Suppressor macrophage (primary cell): ENCODE measurements at regions not wholly inside any gene's neighbourhood (a gene's known extent, or its start where the extent isn't known, plus 50 kb on each side); places are given as distances from the start of the nearest gene placed in this dataset.
A peak's percentile ranks its signal among the peaks of the same experiment; 100 is the strongest.
"Not testable (repeated sequence)": the region's sequence is repeated elsewhere in the genome, so short reads cannot be mapped to it uniquely, and the experiment has no call there.

Experiments used
- DNase-seq, 4 experiments: peaks; one replicate each; pipeline ENCODE4 v3.0.0-alpha.2; 2020 to 2022

DNA sequence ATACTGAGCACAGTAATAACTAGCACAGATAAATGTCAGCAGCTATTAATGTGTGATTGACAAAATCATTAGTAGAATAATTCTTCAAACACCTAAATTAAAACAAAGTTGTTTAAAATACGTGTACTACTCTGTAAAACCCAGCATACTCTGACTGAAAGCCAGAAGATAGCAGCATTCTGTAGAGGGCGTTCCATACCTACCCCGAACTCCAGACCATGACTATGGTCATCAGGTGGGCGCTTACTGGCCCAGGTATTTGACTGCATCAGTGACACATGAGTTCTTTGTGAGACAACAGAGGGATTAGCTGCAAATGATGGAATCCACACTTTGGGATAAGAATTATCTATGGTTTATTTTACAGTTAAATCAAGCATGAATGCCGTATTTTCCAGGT lies 139.7 kb upstream of the POGK start:
- no peak for DNase-seq

DNA sequence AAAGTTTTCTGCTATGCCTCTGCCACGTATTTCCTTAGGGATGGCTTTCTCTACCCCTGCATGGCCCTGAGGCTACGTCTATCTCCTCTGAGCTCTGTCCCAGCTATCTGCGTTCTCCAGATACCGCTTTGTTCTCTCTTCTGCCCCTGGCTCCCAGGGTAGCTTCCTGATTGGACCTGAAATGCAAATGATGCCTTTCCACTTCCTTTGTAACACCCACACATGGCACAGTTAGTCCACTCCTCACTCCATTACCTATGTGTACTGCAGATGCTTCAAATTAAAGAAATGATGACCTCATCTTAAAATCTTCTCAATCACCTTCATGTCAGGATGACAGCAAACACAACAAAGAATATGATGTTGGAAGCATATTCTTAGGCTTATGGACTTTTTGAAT lies 138.6 kb upstream of the POGK start:
- DNase-seq = no peak

DNA sequence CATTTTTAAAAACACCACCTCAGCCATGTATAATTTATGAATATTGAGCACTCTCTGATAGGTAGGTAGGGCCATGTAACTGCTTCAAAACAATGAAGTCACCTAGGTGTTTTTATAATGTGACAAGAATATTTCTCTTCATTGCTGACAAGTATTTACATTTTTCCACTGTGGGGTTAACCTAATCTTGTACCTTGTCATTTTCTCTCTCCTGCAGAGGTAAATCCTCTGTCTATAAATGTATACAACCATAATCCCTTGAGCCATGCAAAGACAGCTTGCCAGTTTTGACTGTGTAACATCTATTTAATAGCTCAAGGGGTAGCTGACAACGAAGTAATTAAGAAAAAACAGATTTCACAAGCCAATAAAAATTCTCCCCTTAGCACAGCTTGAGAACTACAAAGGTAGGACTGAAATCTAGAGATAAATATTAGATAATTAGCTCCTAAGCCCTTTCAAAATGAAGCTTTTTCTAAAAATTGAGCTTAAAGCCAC lies 137.6 kb upstream of the POGK start:
- no peak for DNase-seq

DNA sequence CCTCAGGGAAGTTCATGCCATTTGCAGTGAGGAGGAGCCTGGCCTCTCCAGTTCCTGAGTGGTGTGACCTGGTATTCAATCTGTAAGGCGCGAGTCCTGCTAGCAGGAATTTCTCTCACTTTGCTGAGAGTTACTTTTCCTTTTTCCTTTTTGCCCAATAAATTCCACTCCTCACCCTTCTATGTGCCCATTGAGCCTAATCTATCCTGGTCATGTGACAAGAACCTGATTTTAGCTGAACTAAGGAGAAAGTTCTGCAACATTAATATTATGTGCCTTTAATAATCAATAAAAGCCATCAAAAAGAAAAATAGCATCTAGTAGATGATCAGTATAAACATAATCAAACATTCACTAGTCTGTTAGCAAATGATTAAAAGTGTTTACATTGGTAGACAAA lies 136.1 kb upstream of the POGK start:
- DNase-seq = no peak

DNA sequence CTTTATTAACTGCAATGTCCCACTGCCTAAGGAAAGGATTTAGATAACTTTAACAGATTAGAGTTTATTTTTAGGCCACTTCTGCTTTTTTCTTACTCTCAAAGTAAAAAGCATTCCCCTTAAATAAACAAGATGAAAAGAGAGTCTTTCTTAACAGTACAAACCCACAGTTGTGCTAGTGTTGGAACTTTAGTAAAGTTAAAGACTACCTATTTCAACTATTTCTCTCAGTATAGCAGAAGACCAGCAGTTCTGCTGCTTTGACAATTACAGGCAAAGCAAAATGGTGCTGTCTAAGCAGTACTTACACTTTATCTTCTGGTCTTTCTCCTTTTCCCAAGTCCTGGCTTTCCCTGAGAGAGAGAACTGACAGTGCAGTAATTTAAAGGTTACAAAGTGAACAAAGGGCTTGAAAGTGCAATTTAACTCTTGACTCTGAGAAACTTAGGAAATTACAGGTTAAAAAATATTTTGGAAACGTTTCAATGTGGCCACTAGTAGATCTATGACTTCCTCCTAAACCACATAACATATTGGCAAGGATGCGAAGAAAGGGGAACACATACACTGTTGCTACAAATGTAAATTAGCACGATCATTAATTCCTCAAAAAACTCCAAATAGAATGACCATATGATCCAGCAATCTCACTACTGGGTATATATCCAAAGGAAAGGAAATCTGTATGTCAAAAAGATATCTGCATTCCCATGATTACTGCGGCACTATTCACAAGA lies 135.4 kb upstream of the POGK start:
- no peak for DNase-seq

DNA sequence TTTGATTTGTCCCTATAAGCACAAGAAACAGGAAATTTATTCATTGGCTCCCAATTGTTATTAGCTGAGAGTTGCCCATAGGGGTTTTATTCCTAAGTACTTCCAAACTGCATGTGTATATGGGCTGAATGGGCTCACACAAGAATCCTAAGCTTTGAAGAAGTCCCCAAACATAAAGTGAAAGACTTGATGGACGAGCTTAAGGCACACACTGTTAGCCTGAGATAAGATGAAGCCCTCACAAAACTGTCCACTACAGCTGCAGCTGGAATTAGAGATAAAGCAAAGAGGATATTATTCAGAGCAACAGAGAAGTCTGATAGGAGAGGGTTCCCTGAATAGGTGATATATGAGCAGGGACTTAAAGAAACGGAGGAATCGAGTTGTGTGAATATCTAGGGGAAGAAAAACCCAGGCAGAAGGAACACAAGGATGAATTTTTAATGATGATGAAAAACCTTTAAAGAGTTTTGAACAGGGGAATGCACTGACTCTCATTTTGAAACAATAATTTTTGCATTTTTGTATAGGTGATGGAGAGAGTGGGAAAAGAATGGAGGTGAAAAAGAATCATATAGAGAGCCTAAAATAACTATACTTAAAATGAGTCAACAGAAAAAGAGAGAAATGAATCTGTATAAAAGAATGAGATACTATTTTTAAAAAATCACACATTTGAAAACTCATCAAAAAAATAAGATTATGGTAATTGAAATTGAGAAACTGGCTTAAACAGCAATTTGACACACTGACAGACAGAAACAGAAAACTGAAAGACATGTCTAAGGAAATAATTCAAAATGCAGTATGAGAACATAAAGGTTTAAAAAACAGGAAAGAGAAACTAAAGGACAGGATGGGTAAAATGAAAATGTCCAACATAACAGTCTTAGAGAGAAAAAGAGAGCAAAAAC lies 133.6 kb upstream of the POGK start:
- DNase-seq = no peak

DNA sequence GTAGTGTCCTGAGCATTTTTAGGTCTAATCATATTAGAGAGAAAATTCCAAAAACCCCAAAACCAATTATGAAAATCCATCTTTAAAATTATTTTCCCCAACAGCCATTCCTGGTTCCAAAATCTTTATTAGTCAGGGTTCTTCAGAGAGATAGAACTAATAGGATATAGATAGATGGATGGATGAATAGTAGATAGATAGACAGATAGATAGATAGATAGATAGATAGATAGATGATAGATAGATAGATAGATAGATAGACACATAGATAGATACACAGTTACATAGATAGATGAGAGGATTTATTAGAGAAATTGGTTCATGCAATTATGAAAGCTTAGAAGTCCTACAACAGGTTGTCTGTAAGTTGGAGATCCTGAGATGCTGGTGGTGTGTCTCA lies 122.7 kb upstream of the POGK start:
- DNase-seq = no peak

DNA sequence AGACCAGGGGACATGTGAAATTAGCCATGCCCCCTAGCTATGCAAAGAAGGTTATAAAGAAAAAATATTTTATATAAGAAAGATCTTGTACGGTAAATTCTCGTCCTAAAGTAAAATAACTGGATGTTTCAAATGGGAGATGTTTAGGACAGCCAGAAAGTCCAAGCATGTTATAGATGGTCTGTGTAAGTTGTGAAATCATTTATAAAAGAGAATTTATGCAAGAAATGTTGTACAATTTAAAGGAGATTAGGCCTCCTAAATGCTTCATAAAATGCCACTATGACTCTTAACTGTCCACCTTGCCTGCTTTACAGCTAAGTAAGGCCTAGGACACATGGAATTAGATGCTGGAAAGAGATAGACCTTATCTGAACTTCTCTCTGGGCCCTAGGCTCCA lies 118.1 kb upstream of the POGK start:
- no peak for DNase-seq

DNA sequence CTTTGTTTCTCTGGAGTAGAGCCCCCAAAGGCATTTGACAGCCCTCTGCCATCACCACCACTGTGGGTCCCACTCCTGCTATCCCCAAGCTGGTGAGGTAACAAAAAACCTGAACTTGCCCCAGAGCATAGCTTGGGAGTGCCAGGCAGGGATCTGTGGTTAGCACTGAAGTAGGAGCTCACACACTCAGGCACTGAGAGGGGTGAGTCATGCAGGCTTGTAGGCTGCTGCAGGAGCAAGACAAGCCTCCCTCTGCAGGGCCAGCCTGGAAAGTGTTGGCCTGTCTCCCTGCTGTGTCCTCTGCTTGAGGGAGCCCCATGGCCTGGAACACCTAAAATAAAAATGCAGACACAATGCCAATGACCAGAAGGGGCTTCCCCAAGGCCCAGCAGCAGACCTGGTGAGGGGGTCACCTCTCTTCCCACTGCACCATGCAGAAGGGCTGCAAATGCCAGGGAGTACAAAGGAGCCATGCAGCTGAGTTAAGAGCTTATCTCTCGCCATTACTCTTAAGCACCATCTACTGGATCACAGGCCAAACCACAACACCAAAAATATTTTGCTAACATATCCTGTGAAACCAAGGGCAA lies 108.9 kb upstream of the POGK start:
- DNase-seq = no peak

DNA sequence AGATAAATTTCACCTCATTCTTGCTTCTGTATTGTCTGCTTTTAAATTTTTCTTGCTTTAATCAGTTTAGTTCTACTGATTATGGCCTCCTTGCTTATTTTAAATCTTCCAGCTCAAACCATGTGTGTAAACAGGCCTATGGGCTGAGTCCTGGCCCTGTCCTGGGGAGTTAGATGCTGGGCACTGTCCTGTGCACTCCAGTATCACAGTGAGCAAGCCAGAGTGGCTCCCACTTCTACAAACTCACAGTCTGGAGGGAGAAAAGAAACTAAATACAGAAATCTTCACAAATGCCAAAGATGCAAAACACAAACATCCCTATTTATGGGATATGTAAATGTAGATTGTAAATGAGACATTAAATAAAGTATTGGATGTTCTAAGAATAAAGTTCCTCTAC lies 101.1 kb upstream of the POGK start:
- DNase-seq = no peak

DNA sequence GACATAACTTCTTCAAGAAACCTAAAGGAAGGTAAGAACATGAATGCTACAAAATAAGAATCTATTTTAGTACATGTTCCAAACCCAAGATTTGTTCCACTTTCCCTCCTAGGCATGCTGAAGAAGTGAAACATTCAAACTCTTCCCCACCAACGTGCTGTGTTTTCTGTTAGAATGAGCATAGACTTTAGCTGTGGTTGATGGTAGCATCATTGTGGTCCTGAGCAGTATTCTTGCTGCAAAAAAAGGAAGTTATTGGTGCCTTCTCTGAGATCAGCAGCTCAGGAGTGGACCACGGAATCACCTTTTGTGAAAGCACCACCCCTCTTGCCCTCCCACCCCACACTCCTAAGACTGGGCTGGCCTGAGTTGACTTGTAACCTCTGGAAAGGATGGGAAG lies 100.4 kb upstream of the POGK start:
- DNase-seq = no peak

DNA sequence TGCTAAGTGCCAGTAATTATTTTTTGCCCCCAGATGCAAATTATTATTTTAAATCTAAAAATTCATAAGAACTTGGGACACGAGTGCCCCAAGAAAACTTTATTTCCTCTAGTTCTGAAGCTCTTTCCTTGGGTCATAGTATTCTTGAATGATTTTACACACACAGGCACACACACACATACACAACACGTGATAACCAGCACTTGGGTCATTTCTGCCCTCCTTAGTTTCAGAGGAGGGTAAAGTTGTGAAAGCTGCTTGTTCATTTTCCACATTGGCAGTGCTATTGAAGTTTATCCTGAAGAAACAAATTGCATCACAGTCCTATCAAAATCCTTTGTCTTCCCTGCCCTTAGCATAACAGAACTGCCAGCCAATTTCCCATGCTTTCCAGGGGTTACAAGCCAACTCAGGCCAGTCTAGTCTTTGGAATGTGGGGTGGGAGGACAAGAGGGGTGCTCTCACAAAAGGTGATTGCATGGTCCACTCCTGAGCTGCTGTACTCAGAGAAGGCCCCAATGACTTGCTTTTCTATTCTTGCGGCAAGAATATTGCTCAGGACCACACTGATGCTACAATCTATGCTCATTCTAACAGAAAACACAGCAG lies 98.5 kb upstream of the POGK start:
- DNase-seq = no peak

DNA sequence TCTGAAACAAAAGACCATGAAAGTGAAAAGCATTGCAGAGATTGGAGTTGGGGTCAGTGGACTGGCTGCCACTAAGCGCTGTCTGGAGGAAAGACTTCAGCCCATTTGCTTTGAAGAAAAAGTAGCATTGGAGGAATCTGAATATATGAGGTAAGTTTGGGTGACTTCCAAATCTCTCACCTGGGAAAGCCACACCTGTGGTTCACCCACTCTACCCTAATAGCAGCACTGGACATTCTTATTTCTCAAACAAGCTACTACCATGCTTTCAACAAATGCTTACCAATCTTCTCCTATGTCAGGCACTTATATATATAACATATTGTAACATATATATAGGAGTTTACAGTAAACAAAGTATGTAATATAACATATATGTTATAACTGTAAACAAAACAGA lies 76.0 kb upstream of the POGK start:
- DNase-seq = no peak

DNA sequence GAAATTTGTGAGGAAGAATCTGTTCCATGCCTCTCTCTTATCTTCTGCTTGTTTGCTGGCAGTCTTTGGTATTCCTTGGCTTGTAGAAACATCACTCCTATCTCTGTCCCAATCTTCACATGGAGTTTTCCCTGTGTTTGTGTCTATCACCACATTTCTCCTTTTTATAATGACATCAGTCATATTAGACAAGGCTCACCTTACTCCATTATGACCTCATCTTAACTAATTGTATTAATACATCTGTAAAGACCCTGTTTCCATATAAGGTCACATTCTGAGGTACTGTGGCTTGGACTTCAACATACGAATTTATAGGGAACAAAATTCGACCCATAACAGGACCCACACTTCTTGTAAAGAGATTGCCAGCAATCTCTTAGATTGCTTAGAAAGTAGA lies 72.3 kb upstream of the POGK start:
- no peak for DNase-seq

DNA sequence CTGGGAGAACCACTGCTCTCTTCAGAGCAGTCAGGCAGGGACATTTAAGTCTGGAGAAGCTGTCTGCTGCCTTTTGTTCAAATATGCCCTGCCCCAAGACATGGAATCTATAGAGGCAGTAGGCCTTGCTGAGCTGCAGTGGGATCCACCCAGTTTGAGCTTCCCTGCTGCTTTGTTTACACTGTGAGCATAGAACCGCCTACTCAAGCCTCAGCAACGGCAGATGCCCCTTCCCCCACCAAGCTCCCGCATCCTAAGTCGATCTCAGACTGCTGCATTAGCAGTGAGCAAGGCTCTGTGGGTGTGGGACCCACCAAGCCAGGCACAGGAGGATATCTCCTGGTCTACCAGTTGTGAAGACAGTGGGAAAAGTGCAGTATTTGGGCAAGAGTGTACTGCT lies 54.6 kb upstream of the POGK start:
- not testable (repeated sequence) for DNase-seq

DNA sequence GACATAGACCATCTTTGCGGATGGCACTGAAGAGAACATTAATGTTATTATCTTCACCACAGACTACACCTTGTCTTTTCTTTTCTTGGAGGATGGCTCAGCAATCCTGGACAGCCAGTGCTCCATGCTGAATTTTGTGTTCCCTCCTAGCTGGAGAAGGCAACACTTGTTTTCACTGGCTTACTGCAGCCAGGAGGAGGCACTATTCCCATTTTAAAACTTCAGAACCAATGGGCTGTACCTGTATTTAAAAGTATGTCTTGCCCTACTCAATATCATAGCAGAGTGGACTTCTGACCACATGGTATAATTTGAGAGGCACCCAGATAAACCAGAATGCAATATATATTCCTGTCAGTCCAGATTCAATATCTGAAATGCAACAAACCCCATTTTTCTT lies 53.3 kb upstream of the POGK start:
- DNase-seq = peak in 3 of 4 experiments; percentile 2 to 6 (median 3)

DNA sequence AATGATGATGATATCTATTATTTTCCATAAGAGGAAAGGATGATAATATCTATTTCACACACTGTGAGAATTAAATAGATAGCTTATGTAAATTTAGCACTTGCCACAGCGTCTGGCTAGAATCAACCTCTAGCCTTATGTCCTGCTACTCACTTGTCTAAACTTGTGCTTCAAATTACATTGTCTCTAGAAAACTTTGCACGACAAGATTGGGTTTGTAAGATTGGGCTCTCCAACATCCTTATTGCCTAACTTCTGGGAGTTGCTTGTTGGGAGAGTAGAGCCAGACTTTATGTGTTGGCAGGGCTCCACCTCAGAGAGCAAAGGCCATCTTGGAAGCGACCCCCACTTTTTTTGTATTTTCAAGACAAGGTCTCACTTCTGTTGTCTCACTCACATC lies 50.0 kb upstream of the POGK start:
- no peak for DNase-seq
